GM12891 (cell line): ENCODE measurements at regions not wholly inside any gene's neighbourhood (a gene's known extent, or its start where the extent isn't known, plus 50 kb on each side); places are given as distances from the start of the nearest gene placed in this dataset.

Source experiments
- POLR2A ChIP-seq: IDR thresholded peaks from 2 replicates; pipeline ENCODE4 v1.6.1; 2011; ENCODE audit warnings: low read depth, low read length, control low read depth
- SPI1 ChIP-seq: IDR thresholded peaks from 2 replicates; pipeline ENCODE4 v1.6.1; 2011; ENCODE audit warnings: low read depth, low read length, control low read depth
- TAF1 ChIP-seq: IDR thresholded peaks from 2 replicates; pipeline ENCODE4 v1.6.1; 2011; ENCODE audit warnings: low read depth, low read length, control low read depth

DNA sequence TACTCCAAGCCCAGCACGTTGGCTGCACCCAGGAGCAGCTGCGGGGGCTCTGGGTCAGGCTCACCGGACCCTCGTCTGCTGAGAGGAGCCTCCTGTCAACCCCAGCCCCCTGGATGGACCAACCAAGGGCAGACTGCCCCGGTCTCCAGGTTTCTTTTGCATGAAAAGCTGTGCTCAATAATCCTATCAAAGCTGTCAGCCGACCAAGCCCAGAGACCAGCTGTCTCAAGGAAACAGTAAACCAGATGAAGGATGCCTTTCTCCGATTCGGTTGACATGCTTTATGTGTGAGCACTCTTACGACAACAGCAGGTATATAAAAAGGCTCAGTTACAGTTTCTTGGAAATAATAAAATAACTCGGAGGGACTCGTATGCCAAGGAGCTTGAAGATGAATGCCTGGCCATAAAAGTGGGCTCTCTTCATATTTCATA lies 71.6 kb upstream of the BAIAP2L1 start:
- TF ChIP-seq POLR2A (no peak), TAF1 (no peak), SPI1 (no peak)
